IPS-15b (cell line): ENCODE measurements at regions not wholly inside any gene's neighbourhood (a gene's known extent, or its start where the extent isn't known, plus 50 kb on each side); places are given as distances from the start of the nearest gene placed in this dataset.

ENCODE experiments used
- H3K27me3 ChIP-seq: one replicate; pipeline ENCODE4 v1.6.1; 2013; ENCODE audit warnings: low read length; ENCODE audit not compliant: control insufficient read depth, insufficient read depth
- H3K36me3 ChIP-seq: one replicate; pipeline ENCODE4 v1.6.1; 2013; ENCODE audit warnings: low read length; ENCODE audit not compliant: control insufficient read depth, insufficient read depth
- H3K4me1 ChIP-seq: one replicate; pipeline ENCODE4 v1.6.1; 2013; ENCODE audit warnings: mild to moderate bottlenecking, low read length; ENCODE audit not compliant: control insufficient read depth, insufficient read depth
- H3K4me3 ChIP-seq: one replicate; pipeline ENCODE4 v1.5.1; 2013; ENCODE audit warnings: low read depth, low read length
- H3K9ac ChIP-seq: one replicate; pipeline ENCODE4 v1.6.1; 2013; ENCODE audit warnings: low read depth, mild to moderate bottlenecking, low read length
- H3K9me3 ChIP-seq: one replicate; pipeline ENCODE4 v1.6.1; 2013; ENCODE audit warnings: mild to moderate bottlenecking, low read length; ENCODE audit not compliant: control insufficient read depth, insufficient read depth

GRCh38 chr12:124413915-124414314, 119.0 kb downstream of the RFLNA start:
- Histone ChIP-seq H3K27me3 (no peaks in the 10 kb centered on the region), H3K9ac (no peak overlapping the region), H3K4me3 (no peak overlapping the region), H3K36me3 (peaks cover 24% of the 10 kb centered on the region), H3K9me3 (no peaks in the 10 kb centered on the region), H3K4me1 (peaks cover 2% of the 10 kb centered on the region)

DNA sequence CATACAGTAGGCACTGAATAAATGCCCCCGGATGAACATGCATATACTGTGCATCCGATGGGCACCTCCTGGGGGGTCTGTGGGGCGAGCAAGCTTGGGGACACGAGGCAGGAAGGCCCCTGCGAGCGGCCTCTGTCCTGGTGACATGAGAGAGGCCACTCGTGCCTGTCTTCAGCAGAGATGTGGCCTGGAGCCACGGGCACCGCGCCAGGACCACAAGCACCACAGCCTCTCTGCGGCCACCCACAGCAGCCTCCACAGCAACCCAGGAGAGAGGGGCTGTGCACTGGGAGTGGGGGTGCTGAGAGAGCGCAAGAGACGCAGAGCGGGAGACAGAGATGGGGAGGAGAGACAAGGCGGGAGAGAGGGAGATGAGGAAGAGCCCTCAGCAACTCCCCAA, 118.5 kb downstream of the RFLNA start:
- Histone ChIP-seq H3K4me1 (peaks cover 2% of the 10 kb centered on the region), H3K36me3 (peaks cover 24% of the 10 kb centered on the region), H3K4me3 (no peak overlapping the region), H3K9me3 (no peaks in the 10 kb centered on the region), H3K9ac (no peak overlapping the region), H3K27me3 (no peaks in the 10 kb centered on the region)

GRCh38 chr12:124412646-124413015, 117.7 kb downstream of the RFLNA start:
- Histone ChIP-seq H3K4me1 (peaks cover 2% of the 10 kb centered on the region), H3K9me3 (no peaks in the 10 kb centered on the region), H3K4me3 (no peak overlapping the region), H3K36me3 (peaks cover 22% of the 10 kb centered on the region), H3K27me3 (no peaks in the 10 kb centered on the region), H3K9ac (peak overlapping the region; percentile 54)

DNA sequence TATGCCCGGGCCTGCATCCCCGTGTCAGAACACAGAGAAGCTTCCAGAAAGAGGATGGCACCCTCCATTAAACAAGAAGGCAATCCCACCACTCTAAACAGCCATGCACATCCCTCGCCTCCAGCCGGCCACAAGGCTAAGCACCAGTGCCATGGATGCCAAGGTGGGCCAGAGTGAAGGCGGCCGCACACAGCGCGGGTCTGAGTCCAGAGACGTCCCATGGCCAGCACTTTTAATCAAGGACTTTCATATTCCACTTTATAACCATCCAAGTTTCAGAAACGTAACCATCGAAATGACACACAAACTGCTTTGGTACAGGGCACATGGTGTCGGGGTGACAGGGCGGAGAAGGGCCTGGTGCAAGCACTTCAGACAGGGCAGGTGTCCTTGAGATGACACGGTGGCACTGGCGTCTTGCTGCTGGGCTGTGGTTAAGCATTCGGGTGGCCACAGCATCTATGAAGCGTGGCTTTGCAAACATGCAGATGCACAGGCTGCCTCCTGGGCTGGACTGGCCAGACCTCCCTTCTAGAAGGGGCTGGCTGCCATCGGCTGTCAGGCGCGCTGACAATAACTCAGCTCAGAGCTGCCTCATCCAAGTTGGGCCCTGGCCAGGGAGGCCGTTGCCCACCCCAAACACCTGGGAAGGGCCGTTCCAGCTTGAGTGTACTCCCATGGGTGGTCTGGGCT, 117.2 kb downstream of the RFLNA start:
- H3K4me1 ChIP-seq: peaks cover 2% of the 10 kb centered on the region
- no peak overlapping the region for H3K4me3 ChIP-seq
- H3K9ac ChIP-seq: no peak overlapping the region
- H3K27me3 ChIP-seq: no peaks in the 10 kb centered on the region
- peaks cover 22% of the 10 kb centered on the region for H3K36me3 ChIP-seq
- no peaks in the 10 kb centered on the region for H3K9me3 ChIP-seq

- H3K9me3 ChIP-seq: no peaks in the 10 kb centered on the region
- peaks cover 2% of the 10 kb centered on the region for H3K4me1 ChIP-seq
- H3K9ac ChIP-seq: no peak overlapping the region
- no peak overlapping the region for H3K4me3 ChIP-seq
- no peaks in the 10 kb centered on the region for H3K27me3 ChIP-seq
- peaks cover 22% of the 10 kb centered on the region for H3K36me3 ChIP-seq
These were observed 116.5 kb downstream of the RFLNA start for GRCh38 chr12:124411281-124411878.

GRCh38 chr12:124410354-124411175, 115.7 kb downstream of the RFLNA start:
- Histone ChIP-seq H3K4me1 (peaks cover 2% of the 10 kb centered on the region), H3K36me3 (peaks cover 22% of the 10 kb centered on the region), H3K9me3 (no peaks in the 10 kb centered on the region), H3K27me3 (no peaks in the 10 kb centered on the region), H3K9ac (no peak overlapping the region), H3K4me3 (no peak overlapping the region)

DNA sequence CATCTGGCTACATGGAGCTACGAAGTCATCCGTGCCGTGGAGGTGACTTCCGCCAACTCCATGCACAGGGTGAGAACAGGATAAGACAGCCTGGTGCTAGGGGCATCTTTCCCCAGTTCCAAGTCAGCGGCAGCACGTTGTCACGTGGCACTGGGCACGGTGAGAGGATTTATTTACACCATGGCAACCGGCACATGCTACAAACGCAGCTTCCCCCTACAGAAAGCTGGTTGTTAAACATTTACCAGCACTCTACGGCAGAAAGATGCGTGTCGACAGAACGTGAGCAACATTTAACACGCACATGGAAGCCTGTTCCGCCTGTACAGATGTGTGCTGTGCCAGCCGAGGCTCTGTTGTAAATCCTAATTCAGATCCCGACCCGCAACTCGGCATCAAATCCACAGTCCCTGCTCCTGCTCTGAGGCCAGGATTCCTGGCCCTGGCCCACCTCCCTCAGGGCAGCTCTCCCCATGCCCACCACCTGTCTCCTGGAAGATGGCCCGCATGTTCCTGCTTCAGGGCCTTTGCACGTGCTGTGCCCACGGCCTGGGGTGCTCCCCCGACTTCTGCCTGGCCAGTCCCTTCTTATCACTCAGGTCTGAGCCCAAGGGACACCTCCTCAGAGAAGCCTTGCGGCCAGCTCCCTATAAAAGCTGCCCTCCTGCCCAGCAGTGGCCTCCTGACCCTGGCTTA, 114.1 kb downstream of the RFLNA start:
- no peaks in the 10 kb centered on the region for H3K27me3 ChIP-seq
- H3K9ac ChIP-seq: no peak overlapping the region
- no peaks in the 10 kb centered on the region for H3K9me3 ChIP-seq
- peaks cover 7% of the 10 kb centered on the region for H3K4me1 ChIP-seq
- no peak overlapping the region for H3K4me3 ChIP-seq
- H3K36me3 ChIP-seq: peaks cover 19% of the 10 kb centered on the region

DNA sequence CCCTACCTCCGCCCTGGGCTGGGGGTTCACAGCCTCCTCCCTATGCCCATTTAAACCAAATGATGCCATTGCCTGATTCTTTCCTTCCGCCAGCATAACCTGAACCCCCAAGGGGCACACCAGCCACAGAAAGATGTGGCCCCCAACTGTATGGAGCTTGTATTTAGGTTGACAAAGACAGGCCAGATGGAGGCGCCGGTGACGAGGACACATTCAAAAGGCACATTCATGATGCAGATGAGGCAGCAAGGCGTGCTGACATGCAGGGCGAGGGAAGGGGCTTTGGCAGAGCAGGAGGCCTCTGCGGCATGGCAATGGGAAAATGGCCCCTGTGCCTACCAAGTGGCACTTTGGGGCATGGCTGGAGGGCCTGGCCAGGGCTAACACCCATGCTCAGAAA, 112.2 kb downstream of the RFLNA start:
- H3K9ac ChIP-seq: no peak overlapping the region
- peaks cover 7% of the 10 kb centered on the region for H3K4me1 ChIP-seq
- H3K36me3 ChIP-seq: peaks cover 6% of the 10 kb centered on the region
- H3K27me3 ChIP-seq: no peaks in the 10 kb centered on the region
- no peaks in the 10 kb centered on the region for H3K9me3 ChIP-seq
- no peak overlapping the region for H3K4me3 ChIP-seq

- Histone ChIP-seq H3K9me3 (no peaks in the 10 kb centered on the region), H3K9ac (no peak overlapping the region), H3K4me3 (no peak overlapping the region), H3K36me3 (peaks cover 13% of the 10 kb centered on the region), H3K4me1 (peaks cover 6% of the 10 kb centered on the region), H3K27me3 (no peaks in the 10 kb centered on the region)
These were observed 111.2 kb downstream of the RFLNA start for GRCh38 chr12:124406043-124406442.

DNA sequence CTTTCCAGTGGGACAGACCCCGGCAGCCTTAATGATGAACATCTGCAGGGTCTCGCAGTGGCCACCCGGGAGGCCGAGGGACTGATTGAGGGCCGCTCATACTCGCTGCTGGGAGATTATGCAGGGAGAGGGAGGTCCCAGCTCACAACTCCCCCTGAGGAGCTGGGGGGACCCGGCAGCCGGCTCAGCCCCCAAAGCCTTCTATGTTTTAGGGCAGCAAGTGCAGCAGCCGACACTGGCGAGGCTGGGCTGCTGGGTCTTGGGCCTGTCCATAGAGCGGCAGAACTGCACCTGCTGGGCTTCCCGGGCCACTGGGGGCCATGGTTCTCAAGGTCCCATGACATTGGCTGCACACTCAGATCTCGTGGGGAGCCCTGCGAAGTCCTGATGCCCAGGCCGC, 110.7 kb downstream of the RFLNA start:
- peaks cover 15% of the 10 kb centered on the region for H3K36me3 ChIP-seq
- H3K27me3 ChIP-seq: no peaks in the 10 kb centered on the region
- peaks cover 5% of the 10 kb centered on the region for H3K4me1 ChIP-seq

GRCh38 chr12:124405151-124405550, 110.3 kb downstream of the RFLNA start:
- Histone ChIP-seq H3K4me3 (no peak overlapping the region), H3K36me3 (peaks cover 14% of the 10 kb centered on the region), H3K9ac (no peak overlapping the region), H3K4me1 (peaks cover 5% of the 10 kb centered on the region), H3K27me3 (no peaks in the 10 kb centered on the region), H3K9me3 (no peaks in the 10 kb centered on the region)

More for the DNA sequence above, 110.7 kb downstream of the RFLNA start:
- Histone ChIP-seq H3K9me3 (no peaks in the 10 kb centered on the region), H3K9ac (no peak overlapping the region), H3K4me3 (no peak overlapping the region)
